TTC549 (cell line): ENCODE measurements at regions not wholly inside any gene's neighbourhood (a gene's known extent, or its start where the extent isn't known, plus 50 kb on each side); places are given as distances from the start of the nearest gene placed in this dataset.
"Not testable (repeated sequence)": the region's sequence is repeated elsewhere in the genome, so short reads cannot be mapped to it uniquely, and the experiment has no call there.

Experiments
- FAIRE-seq: peaks from 2 replicates; lab custom pipeline; 2012; peaks lifted over from hg19 to GRCh38; lab: Jason Lieb, UNC

GRCh38 chr12:88812610-88813009 lies 232.3 kb upstream of the KITLG start:
- FAIRE-seq = no peak

GRCh38 chr12:88810806-88811205 lies 230.5 kb upstream of the KITLG start:
- no peak for FAIRE-seq

GRCh38 chr12:88809841-88810240 lies 229.6 kb upstream of the KITLG start:
- FAIRE-seq = not testable (repeated sequence)

- FAIRE-seq = no peak
Observed at GRCh38 chr12:88805692-88806091, 225.4 kb upstream of the KITLG start.

- no peak for FAIRE-seq
Observed at GRCh38 chr12:88805286-88805685, 225.0 kb upstream of the KITLG start.

GRCh38 chr12:88802096-88802706 lies 221.9 kb upstream of the KITLG start:
- FAIRE-seq = no peak

- FAIRE-seq = no peak
Observed at GRCh38 chr12:88801227-88802095, 221.2 kb upstream of the KITLG start.

GRCh38 chr12:88793096-88793495 lies 212.8 kb upstream of the KITLG start:
- no peak for FAIRE-seq

- FAIRE-seq = no peak
Observed at GRCh38 chr12:88790231-88790630, 210.0 kb upstream of the KITLG start.

GRCh38 chr12:88784166-88784565 lies 203.9 kb upstream of the KITLG start:
- FAIRE-seq = no peak

GRCh38 chr12:88782351-88782750 lies 202.1 kb upstream of the KITLG start:
- FAIRE-seq = no peak

GRCh38 chr12:88781909-88782308 lies 201.6 kb upstream of the KITLG start:
- FAIRE-seq = no peak

- FAIRE-seq = no peak
Observed at GRCh38 chr12:88778064-88778463, 197.8 kb upstream of the KITLG start.

- no peak for FAIRE-seq
Observed at GRCh38 chr12:88775742-88776151, 195.5 kb upstream of the KITLG start.

GRCh38 chr12:88767699-88768098 lies 187.4 kb upstream of the KITLG start:
- no peak for FAIRE-seq

GRCh38 chr12:88764781-88765480 lies 184.7 kb upstream of the KITLG start:
- no peak for FAIRE-seq

GRCh38 chr12:88763536-88764100 lies 183.3 kb upstream of the KITLG start:
- no peak for FAIRE-seq

- FAIRE-seq = no peak
Observed at GRCh38 chr12:88758176-88758575, 177.9 kb upstream of the KITLG start.

- no peak for FAIRE-seq
Observed at GRCh38 chr12:88756917-88757316, 176.6 kb upstream of the KITLG start.

GRCh38 chr12:88756153-88756552 lies 175.9 kb upstream of the KITLG start:
- FAIRE-seq = no peak

GRCh38 chr12:88753707-88754106 lies 173.4 kb upstream of the KITLG start:
- FAIRE-seq = no peak

- no peak for FAIRE-seq
Observed at GRCh38 chr12:88753066-88753465, 172.8 kb upstream of the KITLG start.

- FAIRE-seq = no peak
Observed at GRCh38 chr12:88752183-88752582, 171.9 kb upstream of the KITLG start.
